Activated CD8-positive, alpha-beta memory T cell treated with anti-CD3 and anti-CD28 coated beads for 48 hours (primary cell): ENCODE measurements at regions not wholly inside any gene's neighbourhood (a gene's known extent, or its start where the extent isn't known, plus 50 kb on each side); places are given as distances from the start of the nearest gene placed in this dataset.

Experiments
- DNase-seq, 3 experiments: peaks; one replicate each; pipeline ENCODE4 v3.0.0-alpha.2; 2020; ENCODE audit warnings: low read depth in 2 of 3, low spot score in 2 of 3

DNA sequence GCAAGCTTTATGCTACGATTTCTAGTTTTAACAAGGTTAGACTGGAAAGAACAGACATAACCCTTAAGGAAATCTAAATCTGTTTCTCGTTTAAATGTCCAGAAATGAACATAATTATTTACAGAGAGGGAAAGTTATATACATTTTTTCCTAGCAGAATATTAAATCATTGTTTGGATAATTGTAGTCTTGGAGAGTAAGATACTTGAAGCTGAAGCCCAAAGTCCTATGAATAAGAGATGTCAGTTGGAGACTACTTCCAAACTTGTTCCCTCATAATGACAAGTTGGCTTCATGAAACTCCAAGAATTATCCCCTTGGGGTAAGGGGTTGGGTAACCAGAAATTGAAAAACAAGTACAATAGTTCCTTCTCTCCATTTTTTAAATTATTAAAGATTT lies 911.1 kb upstream of the MAN1A1 start:
- no peak for DNase-seq

DNA sequence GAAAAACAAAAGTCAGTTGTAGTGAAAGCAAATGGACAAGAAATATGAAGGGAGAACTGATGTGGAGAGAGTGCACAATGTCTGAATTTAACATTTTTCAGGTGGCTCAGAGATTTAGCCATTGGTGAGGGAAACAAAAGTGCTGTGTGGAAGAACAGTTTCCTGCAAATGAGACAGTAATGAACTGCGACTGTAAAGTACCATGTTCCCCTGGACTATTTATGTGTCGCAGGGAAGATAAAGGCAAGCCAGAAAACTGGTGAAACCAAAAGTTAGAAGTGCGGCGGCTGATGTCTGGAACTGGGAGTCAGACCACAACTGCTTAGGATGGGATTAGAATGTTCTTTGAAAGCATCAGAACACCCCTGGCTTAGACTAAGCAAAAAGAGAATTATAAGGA lies 905.1 kb upstream of the MAN1A1 start:
- DNase-seq = no peak

DNA sequence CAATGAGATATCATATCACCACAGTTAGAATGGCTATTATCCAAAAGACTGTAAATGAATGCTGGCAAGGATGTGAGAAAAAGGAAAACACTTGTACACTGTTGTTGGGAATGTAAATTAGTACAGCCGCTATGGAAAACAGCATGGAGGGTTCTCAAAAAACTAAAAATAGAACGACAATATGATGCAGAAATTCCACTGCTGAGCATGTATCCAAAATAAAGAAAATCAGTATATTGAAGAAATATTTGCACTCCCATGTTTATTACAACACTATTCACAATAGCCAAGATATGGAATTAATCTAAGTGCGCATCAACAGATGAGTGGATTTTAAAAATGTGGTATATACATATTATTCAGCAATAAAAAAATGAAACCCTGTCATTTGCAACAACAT lies 898.9 kb upstream of the MAN1A1 start:
- DNase-seq = no peak

DNA sequence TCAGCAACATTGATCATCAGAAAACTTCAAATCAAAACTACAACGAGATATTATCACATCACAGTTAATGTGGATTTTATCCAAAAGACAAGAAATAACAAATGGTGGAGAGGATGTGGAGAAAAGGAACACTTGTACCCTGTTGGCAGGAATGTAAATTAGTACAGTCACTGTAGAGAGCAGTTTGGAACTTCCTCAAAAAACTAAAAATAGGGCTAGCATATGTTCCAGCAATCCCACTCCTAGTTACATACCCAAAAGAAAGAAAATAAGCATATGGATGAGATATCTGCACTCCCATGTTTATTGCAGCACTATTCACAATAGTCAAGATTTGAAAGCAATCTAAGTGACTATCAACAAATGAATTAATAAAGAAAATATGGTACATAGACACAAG lies 887.7 kb upstream of the MAN1A1 start:
- DNase-seq = no peak

DNA sequence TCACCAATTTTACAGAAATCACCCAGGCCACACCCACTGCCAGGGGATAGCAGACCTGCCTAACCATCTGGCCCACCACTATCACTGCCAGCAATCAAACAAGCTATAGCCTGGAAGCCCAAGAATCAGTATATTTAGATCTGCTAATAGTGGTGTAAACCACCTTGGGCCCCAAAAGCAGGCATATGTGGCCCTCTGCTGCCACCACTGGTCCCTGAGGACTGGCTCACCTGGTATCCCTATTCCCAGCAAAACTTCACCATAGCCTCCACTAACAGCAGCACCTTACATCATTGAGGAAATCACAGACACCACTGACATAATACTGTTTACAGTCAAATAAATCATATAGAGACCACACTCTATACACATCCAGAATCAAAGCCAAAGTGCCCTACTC lies 880.4 kb upstream of the MAN1A1 start:
- DNase-seq = no peak

DNA sequence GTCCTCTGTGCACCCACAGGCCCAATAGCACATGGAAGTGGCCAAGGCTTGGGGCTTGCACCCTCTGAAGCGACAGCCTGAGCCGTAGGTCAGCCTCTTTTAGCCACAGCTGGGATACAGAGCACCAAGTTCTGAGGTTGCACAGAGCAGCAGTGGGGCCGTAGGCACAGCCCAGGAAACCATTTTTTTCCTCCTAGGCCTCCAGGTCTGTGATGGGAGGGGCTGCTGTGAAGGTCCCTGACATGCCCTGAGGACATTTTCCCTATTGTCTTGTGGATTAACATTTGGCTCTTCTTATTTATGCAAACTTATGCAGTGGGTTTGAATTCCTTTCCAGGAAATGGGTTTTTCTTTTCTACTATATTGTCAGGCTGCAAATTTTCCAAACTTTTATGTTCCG lies 878.7 kb upstream of the MAN1A1 start:
- DNase-seq = no peak

DNA sequence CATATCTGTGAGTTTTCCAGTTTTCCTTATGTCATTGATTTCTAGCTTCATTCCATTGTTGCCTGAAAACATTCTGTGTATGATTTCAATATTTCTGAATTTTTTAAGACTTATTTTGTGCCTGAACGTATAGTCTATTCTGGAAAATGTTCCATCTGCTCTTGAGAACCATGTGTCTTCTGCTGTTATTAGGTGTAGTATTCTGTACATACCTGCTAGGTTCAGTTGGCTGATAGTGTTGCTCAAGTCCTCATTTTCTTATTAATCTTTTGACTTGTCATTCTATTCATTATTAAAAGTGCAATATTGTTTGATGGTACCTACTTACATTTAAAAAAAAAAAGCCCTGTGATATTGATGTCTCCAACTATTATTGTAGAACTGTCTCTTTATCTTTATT lies 869.8 kb upstream of the MAN1A1 start:
- DNase-seq = no peak

DNA sequence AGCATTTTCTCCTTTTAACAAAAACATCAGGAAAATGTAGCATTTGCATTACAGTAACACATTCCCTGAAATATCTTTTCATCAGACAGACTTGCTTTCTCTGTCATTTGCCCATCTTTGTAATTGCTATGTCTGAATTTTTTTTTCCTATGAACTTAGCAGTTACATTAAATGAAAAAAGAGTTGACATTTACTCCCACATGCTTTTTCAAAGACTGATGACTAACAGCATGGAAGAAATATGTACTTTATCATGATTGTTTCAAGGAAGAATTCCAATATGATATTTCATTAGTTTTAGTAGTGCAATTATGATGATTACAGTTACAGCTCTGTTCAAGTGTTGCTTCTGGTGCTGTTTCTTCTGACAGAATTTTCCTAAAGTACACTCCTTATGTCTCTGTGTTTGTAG lies 864.5 kb upstream of the MAN1A1 start:
- no peak for DNase-seq

DNA sequence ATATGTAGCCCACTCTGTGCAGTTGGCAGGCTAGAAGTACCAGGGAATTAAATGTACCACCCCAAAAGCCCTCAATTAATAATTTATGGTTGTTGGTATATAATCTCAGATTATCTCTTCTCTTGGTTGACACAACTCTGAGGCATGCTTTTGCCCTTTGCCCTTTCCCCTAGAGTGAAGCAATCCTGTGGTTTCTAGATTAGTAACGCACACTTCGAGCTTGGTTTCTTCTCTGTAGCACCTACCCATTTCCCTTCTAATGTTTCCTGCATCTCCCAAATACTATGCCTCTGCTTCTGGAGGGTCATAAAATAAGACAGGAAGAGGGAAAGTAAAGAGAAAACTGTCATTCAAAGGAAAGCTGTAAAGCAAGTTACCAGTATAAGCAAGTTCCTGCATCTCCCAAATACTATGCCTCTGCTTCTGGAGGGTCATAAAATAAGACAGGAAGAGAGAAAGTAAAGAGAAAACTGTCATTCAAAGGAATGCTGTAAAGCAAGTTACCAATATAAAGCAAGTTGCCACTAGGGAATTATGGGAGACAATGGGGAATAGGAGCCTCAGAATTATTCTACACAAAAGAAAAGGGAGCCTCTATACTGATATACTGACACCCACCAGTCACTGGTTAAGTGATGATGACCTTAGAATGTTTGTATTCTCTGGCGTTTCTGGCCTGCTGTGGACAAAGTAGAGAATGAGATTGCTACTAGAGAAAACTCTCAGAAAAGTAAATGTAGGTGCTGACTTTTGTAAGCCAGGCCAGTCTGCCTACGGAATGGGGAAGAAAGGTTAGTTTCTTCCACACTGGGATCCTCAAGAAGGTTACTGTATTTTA lies 862.6 kb upstream of the MAN1A1 start:
- DNase-seq = no peak

DNA sequence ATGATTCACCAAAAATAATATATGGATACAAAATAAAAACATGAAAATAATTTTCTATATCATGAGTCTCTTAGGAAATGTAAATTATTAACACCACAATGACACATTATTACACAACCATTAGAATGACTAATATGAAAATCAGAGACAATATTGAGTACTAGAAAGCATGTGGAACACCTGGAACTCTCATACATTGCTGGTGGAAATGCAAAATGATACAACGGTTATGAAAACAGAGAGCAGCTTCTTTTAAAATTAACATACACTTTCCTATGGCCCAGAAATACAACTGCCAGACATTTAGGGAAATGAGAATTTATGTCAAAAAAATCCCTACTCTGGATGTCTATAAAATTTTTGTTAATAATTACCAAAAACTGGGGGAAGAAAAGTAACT lies 853.3 kb upstream of the MAN1A1 start:
- no peak for DNase-seq

DNA sequence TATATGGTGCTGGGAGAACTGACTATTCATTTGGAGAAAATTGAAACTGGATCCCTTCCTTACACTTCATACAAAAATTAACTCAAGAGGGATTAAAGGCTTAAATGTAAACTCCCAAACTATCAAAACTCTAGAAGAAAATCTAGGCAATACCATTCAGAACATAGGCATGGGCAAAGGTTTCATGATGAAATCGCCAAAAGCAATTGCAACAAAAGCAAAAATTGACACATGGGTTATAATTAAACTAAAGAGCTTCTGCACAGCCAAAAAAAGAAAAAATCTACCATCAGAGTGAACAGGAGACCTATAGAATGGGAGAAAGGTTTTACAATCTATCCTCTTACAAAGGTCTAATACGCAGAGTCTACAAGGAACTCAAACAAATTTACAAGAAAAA lies 851.3 kb upstream of the MAN1A1 start:
- no peak for DNase-seq

DNA sequence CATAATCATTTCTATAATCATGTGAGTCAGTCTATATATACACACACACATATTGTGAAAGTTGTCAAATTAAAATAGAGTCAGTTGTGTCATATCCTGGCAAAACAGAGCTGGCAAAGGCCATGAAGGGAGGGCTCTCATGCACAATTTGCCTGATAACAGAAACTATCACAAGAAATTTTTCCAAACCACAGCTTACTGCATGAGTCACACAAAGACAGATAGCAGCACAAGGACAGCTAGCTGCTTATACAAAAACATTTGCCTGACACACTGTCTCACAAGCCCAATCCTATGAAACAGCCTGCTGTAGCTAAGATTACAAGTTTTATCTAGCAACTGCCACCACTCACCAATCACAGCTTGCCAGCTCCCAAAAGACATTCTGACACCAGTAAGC lies 848.5 kb upstream of the MAN1A1 start:
- DNase-seq = no peak

DNA sequence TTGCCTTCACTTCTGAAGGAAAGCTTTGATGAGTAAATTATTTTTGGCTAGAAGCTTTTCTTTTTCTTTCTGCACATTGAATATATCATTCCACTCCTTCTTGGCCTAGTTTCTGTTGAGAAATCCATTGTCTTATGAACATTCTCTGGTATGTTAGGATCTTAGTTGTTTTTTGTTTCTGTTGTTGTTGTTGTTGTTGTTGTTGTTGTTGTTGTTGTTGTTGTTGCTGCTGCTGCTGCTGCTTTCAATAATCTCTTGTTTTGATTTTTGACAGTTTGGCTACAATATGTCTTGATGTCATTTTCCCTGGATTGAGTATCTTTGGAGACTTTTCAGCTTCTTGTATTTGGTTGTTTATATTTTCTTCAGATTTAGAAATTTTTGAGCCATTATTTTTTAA lies 836.5 kb upstream of the MAN1A1 start:
- no peak for DNase-seq

DNA sequence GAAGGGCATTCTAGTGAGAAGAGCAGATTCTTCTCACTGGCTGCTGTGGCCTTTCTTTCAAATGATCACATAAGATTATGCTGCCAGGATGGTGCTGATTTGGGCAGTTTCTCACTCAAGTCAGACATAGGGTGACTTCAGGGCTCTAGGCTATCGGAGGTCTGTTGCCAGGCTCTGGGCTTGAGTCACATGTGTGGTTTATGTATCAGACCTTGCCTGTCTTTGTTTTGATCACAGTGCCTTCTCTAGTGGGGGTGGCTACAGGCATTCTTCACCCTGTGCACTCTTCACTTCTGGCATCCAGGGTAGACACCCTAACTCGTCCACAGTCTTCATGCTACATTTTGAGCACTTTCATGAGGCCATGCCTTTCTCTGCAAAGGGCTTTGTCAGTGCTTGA lies 823.7 kb upstream of the MAN1A1 start:
- DNase-seq = no peak

DNA sequence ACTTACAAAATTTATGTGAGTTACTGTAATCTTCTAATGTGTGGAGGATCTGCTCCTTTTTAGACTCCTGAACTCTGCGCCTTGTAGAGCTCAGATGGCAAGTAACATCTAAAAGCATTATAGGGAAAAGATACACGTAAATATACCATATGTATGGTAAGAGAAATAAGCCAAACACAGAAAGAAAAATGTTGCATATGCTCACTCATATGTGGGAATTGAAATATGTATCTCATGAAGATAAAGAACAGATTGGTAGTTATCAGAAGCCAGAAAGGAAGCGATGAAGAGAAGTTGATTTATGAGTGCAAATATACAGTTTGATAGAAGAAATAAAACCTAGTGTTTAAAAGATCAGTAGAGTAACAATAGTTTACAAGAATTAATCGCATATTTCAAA lies 815.0 kb upstream of the MAN1A1 start:
- no peak for DNase-seq

DNA sequence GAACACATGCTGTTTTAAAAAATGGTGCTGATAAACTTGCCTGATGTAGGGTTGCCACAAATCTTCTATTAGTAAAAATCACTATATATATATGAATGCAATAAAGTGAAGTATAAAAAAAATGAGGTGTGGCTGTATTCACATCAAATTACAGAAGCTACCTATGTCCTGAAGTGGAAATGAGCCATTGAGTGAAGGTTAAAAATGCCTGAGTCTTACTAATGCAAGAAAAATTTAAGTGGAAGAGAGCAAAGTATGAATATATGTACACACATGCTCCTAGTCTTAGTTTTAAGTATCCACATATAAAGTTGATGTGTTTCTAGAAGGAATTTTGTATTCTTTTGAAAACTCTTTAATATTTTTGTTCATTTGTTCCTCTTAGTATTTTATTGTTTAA lies 808.3 kb upstream of the MAN1A1 start:
- DNase-seq = no peak

DNA sequence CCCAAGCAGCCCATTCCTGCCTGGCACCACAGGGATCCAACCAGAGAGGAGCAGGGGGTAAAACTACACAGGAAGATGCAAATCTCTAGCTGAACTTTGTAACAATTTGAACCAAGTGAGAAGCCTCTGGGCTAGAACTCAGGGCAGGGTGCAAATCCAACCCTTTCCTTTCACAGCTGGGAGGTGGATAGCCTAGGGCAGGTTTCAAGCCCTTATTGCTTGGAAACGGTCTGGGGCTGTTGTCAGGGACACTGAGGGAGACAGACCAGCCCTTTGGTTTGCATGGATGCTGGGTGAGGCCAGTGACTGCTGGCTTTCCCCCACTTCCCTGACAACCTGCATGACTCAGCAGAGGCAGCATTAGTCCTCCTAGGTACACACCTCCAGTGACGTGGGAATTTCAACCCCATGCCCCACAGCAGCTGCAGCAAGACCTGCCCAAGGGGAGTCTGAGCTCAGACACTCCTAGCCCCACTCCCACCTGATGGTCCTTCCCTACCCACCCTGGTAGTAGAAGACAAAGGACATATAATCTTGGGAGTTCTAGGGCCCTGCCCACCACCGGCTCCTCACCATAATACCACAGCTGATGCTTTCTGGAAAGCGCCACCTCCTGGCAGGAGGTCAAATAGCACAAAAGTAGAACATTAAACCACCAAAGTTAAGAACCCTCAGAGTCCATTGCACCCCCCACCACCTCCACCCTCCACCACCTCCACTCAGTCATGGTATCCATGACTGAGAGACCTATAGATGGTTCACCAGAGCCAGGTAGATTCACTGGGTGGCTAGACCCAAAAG lies 797.7 kb upstream of the MAN1A1 start:
- DNase-seq = no peak

DNA sequence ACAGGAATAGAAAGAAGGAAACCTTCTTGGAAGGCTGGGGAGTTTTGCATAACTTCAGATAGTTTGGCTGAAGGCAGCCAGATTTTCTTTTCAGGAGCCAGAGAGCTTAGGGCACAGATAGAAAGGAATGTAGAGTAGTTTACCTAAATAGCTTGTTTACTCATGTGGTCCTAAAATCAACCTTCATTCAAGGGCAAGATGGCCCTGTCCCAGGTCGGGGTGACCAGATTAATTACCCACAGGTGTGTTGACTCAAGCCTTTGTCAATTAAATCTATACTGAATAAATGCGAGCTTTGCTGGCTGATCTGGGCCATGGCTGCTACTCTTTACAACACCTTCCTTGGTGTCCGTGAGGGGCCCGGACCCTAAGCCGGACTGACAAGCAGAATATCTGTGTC lies 792.0 kb upstream of the MAN1A1 start:
- DNase-seq = no peak

DNA sequence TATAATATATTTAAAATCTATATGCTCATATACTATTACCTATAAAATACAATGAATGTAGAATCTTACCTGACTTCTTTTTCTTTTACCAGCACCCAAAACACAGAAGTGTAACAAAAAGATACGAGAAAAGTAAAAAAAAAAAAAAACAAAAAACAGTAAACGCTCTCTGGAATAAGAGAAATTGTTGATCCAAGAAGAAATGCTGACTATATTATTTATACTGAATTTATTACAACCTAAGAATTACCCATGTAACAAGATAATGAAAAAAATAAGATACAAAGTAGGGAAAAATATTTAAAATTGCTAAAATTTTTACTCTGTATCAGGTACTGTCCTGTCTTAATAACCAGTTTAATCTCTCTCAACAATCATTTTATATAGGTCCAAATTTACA lies 787.9 kb upstream of the MAN1A1 start:
- no peak for DNase-seq

DNA sequence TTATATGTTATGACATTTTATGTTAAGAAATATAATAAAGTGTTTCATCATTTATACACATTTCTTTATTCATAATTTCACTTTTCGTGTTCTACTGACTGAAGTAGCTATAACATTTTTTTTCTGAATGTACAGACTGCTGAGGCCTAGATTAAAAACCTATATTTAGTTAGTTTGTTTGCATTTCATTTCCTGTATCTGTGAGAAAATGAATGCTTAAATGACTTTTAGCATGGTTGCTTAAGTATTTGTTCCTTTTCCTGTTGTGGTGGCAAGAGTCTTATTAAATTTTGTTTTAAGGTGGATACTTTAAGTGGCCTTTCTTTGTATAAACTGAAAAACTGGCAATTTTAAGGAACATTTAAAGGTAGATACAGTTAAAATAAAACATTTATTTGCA lies 779.7 kb upstream of the MAN1A1 start:
- DNase-seq = no peak

DNA sequence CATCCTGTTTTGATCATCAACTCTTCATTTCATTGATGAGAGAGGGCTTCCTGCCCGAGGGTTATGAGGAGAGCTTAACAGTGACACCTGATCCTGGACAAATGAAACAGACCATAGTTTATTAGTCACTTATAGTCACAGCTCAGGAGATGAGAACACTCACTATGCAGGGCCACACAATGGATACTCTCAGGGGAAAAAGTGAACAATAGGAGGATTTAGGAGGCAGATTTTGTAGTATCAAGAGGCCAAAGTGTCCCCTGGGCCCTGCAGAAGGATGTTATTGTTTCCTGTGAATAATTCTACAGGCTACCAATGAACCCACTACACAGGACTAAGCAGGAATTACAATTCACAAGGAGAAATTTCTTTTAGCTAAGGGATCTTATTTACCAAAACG lies 772.8 kb upstream of the MAN1A1 start:
- DNase-seq = no peak

DNA sequence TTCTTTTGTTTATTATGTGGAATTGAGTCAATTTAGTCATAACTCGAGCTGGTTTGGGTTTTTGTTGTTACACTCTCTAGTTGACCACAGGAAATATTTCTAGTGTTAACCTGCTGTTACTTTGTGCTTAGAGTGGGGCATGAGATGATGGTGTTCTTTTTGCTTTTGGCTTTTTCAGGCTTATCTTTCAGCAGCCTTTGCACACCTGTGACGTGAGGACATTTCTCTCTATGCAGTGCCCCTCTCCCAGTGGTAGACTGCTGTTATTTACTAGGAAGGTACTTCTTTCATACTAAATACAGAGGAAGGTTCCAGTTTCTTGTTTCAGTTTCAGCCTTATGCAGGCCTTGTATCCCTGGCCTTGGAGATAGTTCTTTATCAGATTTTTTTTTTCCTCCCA lies 766.8 kb upstream of the MAN1A1 start:
- DNase-seq = no peak

DNA sequence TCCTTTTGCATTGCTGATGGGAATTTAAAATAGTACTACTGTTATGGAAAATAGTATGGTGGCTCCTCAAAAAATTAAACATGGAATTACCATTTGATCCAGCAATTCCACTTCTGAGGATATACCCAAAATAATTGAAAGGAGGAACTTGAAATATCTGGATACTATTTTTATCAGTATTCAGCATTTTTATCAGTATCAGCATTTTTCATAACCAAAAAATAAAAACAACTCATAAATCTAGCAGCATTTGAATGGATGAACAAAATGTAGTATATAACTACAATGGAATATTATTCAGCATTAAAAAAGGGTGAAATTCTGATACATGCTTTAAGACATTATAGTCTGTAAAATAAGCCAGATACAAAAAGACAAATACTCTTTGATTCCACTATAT lies 763.4 kb upstream of the MAN1A1 start:
- DNase-seq = no peak
